HEK293 (cell line): ENCODE measurements at regions not wholly inside any gene's neighbourhood (a gene's known extent, or its start where the extent isn't known, plus 50 kb on each side); places are given as distances from the start of the nearest gene placed in this dataset.

ENCODE experiments used
- CTCF ChIA-PET: fragments of 350-600 bp; formaldehyde crosslinking; extraction: SDS; loops from one replicate; lab custom pipeline; 2021; ENCODE audit warnings: antibody characterized with exemption; lab: Yijun Ruan, JAX
- POLR2A ChIA-PET: fragments of 300-600 bp; formaldehyde crosslinking; extraction: SDS; loops from one replicate; lab custom pipeline; 2020; ENCODE audit warnings: antibody characterized with exemption, inconsistent platforms; lab: Yijun Ruan, JAX
- H3K27ac ChIP-seq: fragments of 200-500 bp; sonication (Bioruptor generic); 2 replicates; pipeline ENCODE4 v1.5.1; 2014; ENCODE audit warnings: low read depth, low read length, control low read depth, inconsistent platforms; ENCODE audit errors: extremely low read depth
- H3K36me3 ChIP-seq, 2 experiments: fragments of 200-500 bp in 1 of 2; sonication (Bioruptor generic) in 1 of 2; 1 replicate in 1 of 2; 2 replicates in 1 of 2; pipeline ENCODE4 v1.5.1; 2014 to 2017; ENCODE audit warnings: inconsistent platforms in 2 of 2, low read length in 2 of 2; ENCODE audit not compliant: control insufficient read depth in 2 of 2, insufficient read depth in 1 of 2
- H3K4me1 ChIP-seq: fragments of 200-500 bp; sonication (Bioruptor generic); 2 replicates; pipeline ENCODE4 v1.5.1; 2014; ENCODE audit warnings: mild to moderate bottlenecking, low read length, inconsistent platforms; ENCODE audit not compliant: control insufficient read depth, insufficient read depth
- H3K4me3 ChIP-seq: 2 replicates; pipeline ENCODE4 v1.5.1; 2011; ENCODE audit warnings: low read depth, mild to moderate bottlenecking, control low read depth, low read length, moderate library complexity
- H3K9me3 ChIP-seq: fragments of 200-500 bp; sonication (Bioruptor generic); 2 replicates; pipeline ENCODE4 v1.5.1; 2014; ENCODE audit warnings: low read depth, low read length, inconsistent platforms; ENCODE audit not compliant: control insufficient read depth, insufficient read depth
- BCL11B ChIP-seq: fragments of 450-650 bp; formaldehyde crosslinking; IDR thresholded peaks from 2 replicates; pipeline ENCODE4 v1.5.1; 2016; ENCODE audit warnings: low read depth, missing biosample characterization, missing genetic modification characterization
- REPIN1 ChIP-seq: fragments of 450-650 bp; formaldehyde crosslinking; IDR thresholded peaks from 2 replicates; pipeline ENCODE4 v1.5.1; 2017; ENCODE audit warnings: missing biosample characterization, missing genetic modification characterization, low read depth
- TRIM28 ChIP-seq: IDR thresholded peaks from 2 replicates; pipeline ENCODE4 v1.6.1; 2011; ENCODE audit warnings: low read length, control low read depth, borderline replicate concordance
- ZBTB17 ChIP-seq: fragments of 450-650 bp; formaldehyde crosslinking; IDR thresholded peaks from 2 replicates; pipeline ENCODE4 v1.5.1; 2016; ENCODE audit warnings: missing biosample characterization, missing genetic modification characterization
- ZNF112 ChIP-seq: fragments of 450-650 bp; formaldehyde crosslinking; IDR thresholded peaks from 2 replicates; pipeline ENCODE4 v1.5.0; 2017; ENCODE audit warnings: missing biosample characterization, missing genetic modification characterization
- ZNF121 ChIP-seq: fragments of 450-650 bp; formaldehyde crosslinking; IDR thresholded peaks from 2 replicates; pipeline ENCODE4 v1.5.1; 2016; ENCODE audit warnings: missing biosample characterization, missing genetic modification characterization
- ZNF140 ChIP-seq: fragments of 450-650 bp; formaldehyde crosslinking; IDR thresholded peaks from 2 replicates; pipeline ENCODE4 v1.5.1; 2016; ENCODE audit warnings: missing biosample characterization, missing genetic modification characterization
- ZNF214 ChIP-seq: fragments of 450-650 bp; formaldehyde crosslinking; IDR thresholded peaks from 2 replicates; pipeline ENCODE4 v1.5.1; 2017; ENCODE audit warnings: missing biosample characterization, mild to moderate bottlenecking, missing genetic modification characterization, borderline replicate concordance
- ZNF221 ChIP-seq: fragments of 450-650 bp; formaldehyde crosslinking; IDR thresholded peaks from 2 replicates; pipeline ENCODE4 v1.5.1; 2017; ENCODE audit warnings: missing biosample characterization, missing genetic modification characterization, borderline replicate concordance
- ZNF274 ChIP-seq, 2 experiments: fragments of 200-500 bp in 1 of 2; fragments of 450-650 bp in 1 of 2; sonication (Bioruptor generic) in 1 of 2; formaldehyde crosslinking in 1 of 2; IDR thresholded peaks; 2 replicates each; pipeline versions ENCODE4 v1.5.1 to v1.6.1; 2014 to 2016; ENCODE audit warnings: borderline replicate concordance in 1 of 2, inconsistent platforms in 1 of 2, low read length in 1 of 2, missing biosample characterization in 1 of 2, missing genetic modification characterization in 1 of 2
- ZNF341 ChIP-seq: fragments of 450-650 bp; formaldehyde crosslinking; IDR thresholded peaks from 2 replicates; pipeline ENCODE4; 2016; ENCODE audit warnings: low read depth, missing biosample characterization, missing genetic modification characterization
- ZNF404 ChIP-seq: fragments of 450-650 bp; formaldehyde crosslinking; IDR thresholded peaks from 2 replicates; pipeline ENCODE4 v1.5.1; 2017; ENCODE audit warnings: missing biosample characterization, missing genetic modification characterization
- ZNF548 ChIP-seq: fragments of 450-650 bp; formaldehyde crosslinking; IDR thresholded peaks from 2 replicates; pipeline ENCODE4 v1.5.1; 2016; ENCODE audit warnings: missing biosample characterization, missing genetic modification characterization
- ZNF549 ChIP-seq: fragments of 450-650 bp; IDR thresholded peaks from 2 replicates; pipeline ENCODE4 v1.5.1; 2018; ENCODE audit warnings: missing biosample characterization, missing genetic modification characterization, mild to moderate bottlenecking, inconsistent platforms, moderate library complexity
- ZNF561 ChIP-seq: fragments of 450-650 bp; IDR thresholded peaks from 2 replicates; pipeline ENCODE4 v1.5.1; 2018; ENCODE audit warnings: missing biosample characterization, missing genetic modification characterization, borderline replicate concordance
- ZNF629 ChIP-seq: fragments of 450-650 bp; formaldehyde crosslinking; IDR thresholded peaks from 2 replicates; pipeline ENCODE4 v1.5.1; 2017; ENCODE audit warnings: missing biosample characterization, missing genetic modification characterization
- ZNF707 ChIP-seq: fragments of 450-650 bp; formaldehyde crosslinking; IDR thresholded peaks from 2 replicates; pipeline ENCODE4 v1.5.1; 2016; ENCODE audit warnings: missing biosample characterization, missing genetic modification characterization
- TF ChIP-seq, protein P1 (sequence below): fragments of 450-650 bp; formaldehyde crosslinking; IDR thresholded peaks from 2 replicates; pipeline ENCODE4 v1.5.1; 2016; ENCODE audit warnings: missing biosample characterization, missing genetic modification characterization
- TF ChIP-seq, protein P2 (sequence below): fragments of 450-650 bp; formaldehyde crosslinking; IDR thresholded peaks from 2 replicates; pipeline ENCODE4 v1.5.1; 2016; ENCODE audit warnings: missing biosample characterization, missing genetic modification characterization
- TF ChIP-seq, protein P3 (sequence below): fragments of 450-650 bp; formaldehyde crosslinking; IDR thresholded peaks from 2 replicates; pipeline ENCODE4 v1.5.1; 2016; ENCODE audit warnings: missing biosample characterization, missing genetic modification characterization
- TF ChIP-seq, protein P4 (sequence below): fragments of 450-650 bp; formaldehyde crosslinking; IDR thresholded peaks from 2 replicates; pipeline ENCODE4 v1.5.1; 2016; ENCODE audit warnings: missing biosample characterization, missing genetic modification characterization
- TF ChIP-seq, protein P5 (sequence below): fragments of 450-650 bp; formaldehyde crosslinking; conservative IDR thresholded peaks from 2 replicates; pipeline ENCODE4 v1.5.1; 2016; ENCODE audit warnings: low read depth, missing biosample characterization, missing genetic modification characterization
- TF ChIP-seq, protein P6 (sequence below): IDR thresholded peaks from 2 replicates; pipeline ENCODE4 v1.6.1; 2011; ENCODE audit warnings: mild to moderate bottlenecking, low read depth, low read length, borderline replicate concordance

DNA sequence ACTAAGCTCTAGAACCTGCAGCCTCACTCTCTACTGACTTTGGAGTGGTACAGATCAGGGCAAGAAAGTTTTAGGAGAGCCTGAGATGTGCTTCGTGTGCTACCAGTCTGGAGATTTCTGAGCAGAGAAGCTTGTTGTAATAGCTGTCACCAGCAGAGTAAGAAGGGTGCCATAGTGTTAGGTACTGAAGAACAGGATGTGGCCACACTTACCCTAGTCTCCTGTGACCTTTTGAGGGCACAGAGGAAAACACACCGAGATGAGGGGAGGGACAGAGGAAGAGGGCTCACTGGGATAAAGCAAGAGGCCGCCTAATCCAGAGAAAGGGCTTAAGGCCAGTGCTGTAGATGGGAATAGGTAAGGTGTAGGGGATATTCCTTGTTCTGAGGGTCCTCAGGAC lies 146.2 kb upstream of the MTPN start (continued):
- TF ChIP-seq ZNF214 (tag by site-specific recombination) (no peak), ZNF561 (no peak), ZNF140 (tag by site-specific recombination) (no peak), ZNF112 (tag by site-specific recombination) (no peak)
- TF ChIP-seq, protein P1, sequence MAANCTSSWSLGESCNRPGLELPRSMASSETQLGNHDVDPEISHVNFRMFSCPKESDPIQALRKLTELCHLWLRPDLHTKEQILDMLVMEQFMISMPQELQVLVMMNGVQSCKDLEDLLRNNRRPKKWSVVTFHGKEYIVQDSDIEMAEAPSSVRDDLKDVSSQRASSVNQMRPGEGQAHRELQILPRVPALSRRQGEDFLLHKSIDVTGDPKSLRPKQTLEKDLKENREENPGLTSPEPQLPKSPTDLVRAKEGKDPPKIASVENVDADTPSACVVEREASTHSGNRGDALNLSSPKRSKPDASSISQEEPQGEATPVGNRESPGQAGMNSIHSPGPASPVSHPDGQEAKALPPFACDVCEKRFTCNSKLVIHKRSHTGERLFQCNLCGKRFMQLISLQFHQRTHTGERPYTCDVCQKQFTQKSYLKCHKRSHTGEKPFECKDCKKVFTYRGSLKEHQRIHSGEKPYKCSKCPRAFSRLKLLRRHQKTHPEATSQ (tag by site-specific recombination) = no peak

DNA sequence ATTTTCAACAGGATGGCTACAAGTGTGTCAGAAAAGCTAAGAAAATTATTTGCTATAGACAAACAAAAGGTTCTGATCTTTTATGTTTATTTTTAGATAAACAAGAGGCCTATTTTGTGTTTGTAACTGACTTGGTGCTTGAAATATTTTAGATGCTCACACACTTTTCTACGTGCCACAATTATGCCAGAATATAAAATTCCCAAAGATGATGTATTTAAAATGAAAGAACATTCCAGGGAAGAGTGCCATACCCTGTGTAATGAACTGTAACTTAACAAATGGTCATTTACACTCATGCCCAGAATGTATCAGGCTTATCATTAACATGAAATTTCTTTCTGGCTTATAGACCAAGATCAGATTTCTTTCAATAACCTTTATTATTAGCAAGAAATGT lies 144.9 kb upstream of the MTPN start:
- Histone ChIP-seq H3K4me3 (no peak overlapping the region), H3K4me1 (no peaks in the 10 kb centered on the region), H3K9me3 (no peaks in the 10 kb centered on the region), H3K36me3 (no peaks in the 10 kb centered on the region)
- CTCF ChIA-PET = no interaction called here
- POLR2A ChIA-PET = no interaction called here
- no peak for TF ChIP-seq ZBTB17 (tag by site-specific recombination)
- no peak for TF ChIP-seq REPIN1 (tag by site-specific recombination)
- TF ChIP-seq ZNF561 = no peak
- TF ChIP-seq, protein P2, sequence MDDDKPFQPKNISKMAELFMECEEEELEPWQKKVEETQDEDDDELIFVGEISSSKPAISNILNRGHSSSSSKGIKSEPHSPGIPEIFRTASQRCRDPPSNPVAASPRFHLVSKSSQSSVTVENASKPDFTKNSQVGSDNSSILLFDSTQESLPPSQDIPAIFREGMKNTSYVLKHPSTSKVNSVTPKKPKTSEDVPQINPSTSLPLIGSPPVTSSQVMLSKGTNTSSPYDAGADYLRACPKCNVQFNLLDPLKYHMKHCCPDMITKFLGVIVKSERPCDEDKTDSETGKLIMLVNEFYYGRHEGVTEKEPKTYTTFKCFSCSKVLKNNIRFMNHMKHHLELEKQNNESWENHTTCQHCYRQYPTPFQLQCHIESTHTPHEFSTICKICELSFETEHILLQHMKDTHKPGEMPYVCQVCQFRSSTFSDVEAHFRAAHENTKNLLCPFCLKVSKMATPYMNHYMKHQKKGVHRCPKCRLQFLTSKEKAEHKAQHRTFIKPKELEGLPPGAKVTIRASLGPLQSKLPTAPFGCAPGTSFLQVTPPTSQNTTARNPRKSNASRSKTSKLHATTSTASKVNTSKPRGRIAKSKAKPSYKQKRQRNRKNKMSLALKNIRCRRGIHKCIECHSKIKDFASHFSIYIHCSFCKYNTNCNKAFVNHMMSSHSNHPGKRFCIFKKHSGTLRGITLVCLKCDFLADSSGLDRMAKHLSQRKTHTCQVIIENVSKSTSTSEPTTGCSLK = no peak
- TF ChIP-seq ZNF221 (tag by site-specific recombination) = no peak
- TF ChIP-seq BCL11B = no peak
- TF ChIP-seq, protein P3, sequence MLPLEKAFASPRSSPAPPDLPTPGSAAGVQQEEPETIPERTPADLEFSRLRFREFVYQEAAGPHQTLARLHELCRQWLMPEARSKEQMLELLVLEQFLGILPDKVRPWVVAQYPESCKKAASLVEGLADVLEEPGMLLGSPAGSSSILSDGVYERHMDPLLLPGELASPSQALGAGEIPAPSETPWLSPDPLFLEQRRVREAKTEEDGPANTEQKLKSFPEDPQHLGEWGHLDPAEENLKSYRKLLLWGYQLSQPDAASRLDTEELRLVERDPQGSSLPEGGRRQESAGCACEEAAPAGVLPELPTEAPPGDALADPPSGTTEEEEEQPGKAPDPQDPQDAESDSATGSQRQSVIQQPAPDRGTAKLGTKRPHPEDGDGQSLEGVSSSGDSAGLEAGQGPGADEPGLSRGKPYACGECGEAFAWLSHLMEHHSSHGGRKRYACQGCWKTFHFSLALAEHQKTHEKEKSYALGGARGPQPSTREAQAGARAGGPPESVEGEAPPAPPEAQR = no peak
- TF ChIP-seq ZNF214 (tag by site-specific recombination) = no peak
- no peak for TF ChIP-seq ZNF548 (tag by site-specific recombination)
- TF ChIP-seq ZNF404 (tag by site-specific recombination) = no peak
- no peak for TF ChIP-seq ZNF341
- TF ChIP-seq, protein P4, sequence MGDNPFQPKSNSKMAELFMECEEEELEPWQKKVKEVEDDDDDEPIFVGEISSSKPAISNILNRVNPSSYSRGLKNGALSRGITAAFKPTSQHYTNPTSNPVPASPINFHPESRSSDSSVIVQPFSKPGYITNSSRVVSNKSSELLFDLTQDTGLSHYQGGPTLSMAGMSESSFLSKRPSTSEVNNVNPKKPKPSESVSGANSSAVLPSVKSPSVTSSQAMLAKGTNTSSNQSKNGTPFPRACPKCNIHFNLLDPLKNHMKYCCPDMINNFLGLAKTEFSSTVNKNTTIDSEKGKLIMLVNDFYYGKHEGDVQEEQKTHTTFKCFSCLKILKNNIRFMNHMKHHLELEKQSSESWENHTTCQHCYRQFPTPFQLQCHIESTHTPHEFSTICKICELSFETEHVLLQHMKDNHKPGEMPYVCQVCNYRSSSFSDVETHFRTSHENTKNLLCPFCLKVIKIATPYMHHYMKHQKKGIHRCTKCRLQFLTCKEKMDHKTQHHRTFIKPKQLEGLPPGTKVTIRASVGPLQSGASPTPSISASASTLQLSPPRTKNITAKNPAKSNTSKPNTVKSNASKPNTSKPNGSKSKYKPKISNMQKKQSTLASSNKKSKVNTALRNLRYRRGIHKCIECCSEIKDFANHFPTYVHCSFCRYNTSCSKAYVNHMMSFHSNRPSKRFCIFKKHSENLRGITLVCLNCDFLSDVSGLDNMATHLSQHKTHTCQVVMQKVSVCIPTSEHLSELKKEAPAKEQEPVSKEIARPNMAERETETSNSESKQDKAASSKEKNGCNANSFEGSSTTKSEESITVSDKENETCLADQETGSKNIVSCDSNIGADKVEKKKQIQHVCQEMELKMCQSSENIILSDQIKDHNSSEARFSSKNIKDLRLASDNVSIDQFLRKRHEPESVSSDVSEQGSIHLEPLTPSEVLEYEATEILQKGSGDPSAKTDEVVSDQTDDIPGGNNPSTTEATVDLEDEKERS (tag by site-specific recombination) = no peak
- no peak for TF ChIP-seq ZNF274 (IDR thresholded peaks at IDR 0.05; ENCODE audit: low read length)
- no peak for TF ChIP-seq ZNF274 (tag by site-specific recombination; IDR thresholded peaks at IDR 0.05; ENCODE audit: borderline replicate concordance)
- TF ChIP-seq ZNF549 (tag by site-specific recombination) = no peak
- TF ChIP-seq, protein P5, sequence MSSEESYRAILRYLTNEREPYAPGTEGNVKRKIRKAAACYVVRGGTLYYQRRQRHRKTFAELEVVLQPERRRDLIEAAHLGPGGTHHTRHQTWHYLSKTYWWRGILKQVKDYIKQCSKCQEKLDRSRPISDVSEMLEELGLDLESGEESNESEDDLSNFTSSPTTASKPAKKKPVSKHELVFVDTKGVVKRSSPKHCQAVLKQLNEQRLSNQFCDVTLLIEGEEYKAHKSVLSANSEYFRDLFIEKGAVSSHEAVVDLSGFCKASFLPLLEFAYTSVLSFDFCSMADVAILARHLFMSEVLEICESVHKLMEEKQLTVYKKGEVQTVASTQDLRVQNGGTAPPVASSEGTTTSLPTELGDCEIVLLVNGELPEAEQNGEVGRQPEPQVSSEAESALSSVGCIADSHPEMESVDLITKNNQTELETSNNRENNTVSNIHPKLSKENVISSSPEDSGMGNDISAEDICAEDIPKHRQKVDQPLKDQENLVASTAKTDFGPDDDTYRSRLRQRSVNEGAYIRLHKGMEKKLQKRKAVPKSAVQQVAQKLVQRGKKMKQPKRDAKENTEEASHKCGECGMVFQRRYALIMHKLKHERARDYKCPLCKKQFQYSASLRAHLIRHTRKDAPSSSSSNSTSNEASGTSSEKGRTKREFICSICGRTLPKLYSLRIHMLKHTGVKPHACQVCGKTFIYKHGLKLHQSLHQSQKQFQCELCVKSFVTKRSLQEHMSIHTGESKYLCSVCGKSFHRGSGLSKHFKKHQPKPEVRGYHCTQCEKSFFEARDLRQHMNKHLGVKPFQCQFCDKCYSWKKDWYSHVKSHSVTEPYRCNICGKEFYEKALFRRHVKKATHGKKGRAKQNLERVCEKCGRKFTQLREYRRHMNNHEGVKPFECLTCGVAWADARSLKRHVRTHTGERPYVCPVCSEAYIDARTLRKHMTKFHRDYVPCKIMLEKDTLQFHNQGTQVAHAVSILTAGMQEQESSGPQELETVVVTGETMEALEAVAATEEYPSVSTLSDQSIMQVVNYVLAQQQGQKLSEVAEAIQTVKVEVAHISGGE (tag by site-specific recombination) = no peak
- TF ChIP-seq, protein P6, sequence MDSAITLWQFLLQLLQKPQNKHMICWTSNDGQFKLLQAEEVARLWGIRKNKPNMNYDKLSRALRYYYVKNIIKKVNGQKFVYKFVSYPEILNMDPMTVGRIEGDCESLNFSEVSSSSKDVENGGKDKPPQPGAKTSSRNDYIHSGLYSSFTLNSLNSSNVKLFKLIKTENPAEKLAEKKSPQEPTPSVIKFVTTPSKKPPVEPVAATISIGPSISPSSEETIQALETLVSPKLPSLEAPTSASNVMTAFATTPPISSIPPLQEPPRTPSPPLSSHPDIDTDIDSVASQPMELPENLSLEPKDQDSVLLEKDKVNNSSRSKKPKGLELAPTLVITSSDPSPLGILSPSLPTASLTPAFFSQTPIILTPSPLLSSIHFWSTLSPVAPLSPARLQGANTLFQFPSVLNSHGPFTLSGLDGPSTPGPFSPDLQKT = no peak
- TF ChIP-seq ZNF121 (tag by site-specific recombination) = no peak
- TF ChIP-seq ZNF707 (tag by site-specific recombination) = no peak
- no peak for TF ChIP-seq TRIM28
- no peak for TF ChIP-seq ZNF629
- TF ChIP-seq, all 188 proteins: peak for 0
- H3K27ac ChIP-seq = no peak overlapping the region
